A204.1 (cell line): ENCODE measurements at regions not wholly inside any gene's neighbourhood (a gene's known extent, or its start where the extent isn't known, plus 50 kb on each side); places are given as distances from the start of the nearest gene placed in this dataset.

ENCODE experiments used
- FAIRE-seq: peaks from 2 replicates; lab custom pipeline; 2012; peaks lifted over from hg19 to GRCh38; lab: Jason Lieb, UNC

DNA sequence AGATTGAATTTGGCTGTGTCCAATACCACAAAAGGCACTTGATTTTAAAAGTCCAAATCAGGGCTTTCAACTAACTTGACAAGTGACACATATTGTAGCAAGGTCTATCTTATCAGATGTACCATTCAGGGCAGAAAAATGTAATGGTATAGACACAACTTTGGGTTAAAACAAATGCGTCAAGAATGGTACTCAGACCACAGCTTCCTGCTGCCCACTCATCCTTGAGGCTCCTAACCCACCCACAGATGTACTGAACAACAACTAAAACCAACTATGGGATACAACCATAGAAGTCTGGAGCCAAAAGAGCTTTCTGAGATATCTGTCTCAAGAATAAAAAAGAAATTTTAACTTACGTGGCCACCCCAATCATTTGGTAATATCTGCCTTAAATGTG, 105.2 kb downstream of the RBM43 start:
- FAIRE-seq: no peak

DNA sequence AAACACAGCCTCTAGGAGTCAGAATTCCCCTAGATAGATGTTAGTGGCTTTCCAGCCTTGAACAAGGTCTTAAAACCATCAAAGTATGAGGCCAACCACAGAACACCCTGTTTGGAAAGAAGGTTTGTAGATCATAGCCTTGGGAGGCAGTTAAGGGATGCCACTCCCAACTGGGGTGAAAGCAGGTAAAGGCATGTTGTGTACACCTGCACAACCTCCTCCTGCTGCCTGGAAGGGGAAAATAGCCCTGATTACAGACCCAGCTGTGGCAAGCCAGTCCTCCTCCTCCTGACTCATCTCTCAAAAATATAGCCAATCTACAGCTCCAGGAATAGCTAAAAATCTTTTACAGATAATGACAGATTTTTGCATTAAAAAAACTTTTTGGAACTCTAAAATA, 108.1 kb downstream of the RBM43 start:
- FAIRE-seq: no peak

DNA sequence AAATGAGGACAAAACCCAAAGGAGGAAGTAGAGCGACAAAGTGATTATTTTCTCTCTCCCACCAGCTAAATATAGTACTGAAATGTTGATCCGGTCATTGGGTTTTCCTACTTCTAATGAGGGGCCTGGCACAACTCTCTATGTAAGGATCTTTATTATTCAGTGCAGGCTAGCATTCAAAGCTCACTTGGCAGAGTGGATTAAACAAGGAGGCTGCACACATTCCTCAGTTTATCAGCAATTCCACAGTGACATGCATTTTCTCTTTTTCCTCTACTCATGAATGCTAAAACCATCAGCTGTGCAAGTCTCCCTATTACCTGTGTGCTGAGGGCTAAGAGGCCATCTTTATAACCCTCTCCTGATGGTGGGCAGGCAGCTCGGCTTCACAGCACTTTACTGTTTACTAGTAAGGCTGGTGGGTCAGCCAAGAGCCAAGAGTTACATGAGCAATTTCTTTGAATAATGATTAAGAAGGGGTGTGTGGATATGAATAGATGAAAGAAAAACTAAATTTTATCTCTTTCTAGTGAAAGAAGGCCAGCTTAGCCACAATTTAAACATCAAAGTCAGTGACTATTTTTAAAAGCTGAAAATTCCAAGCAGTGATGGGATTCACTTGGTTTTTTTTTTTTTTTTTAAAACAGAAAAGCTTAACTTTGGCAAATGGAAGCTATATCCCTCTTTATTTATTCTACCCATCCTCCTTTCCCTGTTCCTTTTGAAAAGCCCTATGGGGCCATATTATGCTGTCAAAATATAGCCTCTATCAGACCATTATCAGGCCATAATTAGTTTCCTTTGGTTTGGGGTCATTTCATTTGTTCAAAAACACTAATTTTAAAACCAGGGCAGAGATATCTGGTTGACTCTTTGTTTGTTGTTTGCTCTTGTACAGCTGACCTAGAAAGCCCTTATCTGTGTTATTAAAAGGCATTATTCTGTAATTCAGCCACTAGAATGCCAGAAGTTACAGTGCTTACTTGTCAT, 111.0 kb downstream of the RBM43 start:
- FAIRE-seq: no peak

DNA sequence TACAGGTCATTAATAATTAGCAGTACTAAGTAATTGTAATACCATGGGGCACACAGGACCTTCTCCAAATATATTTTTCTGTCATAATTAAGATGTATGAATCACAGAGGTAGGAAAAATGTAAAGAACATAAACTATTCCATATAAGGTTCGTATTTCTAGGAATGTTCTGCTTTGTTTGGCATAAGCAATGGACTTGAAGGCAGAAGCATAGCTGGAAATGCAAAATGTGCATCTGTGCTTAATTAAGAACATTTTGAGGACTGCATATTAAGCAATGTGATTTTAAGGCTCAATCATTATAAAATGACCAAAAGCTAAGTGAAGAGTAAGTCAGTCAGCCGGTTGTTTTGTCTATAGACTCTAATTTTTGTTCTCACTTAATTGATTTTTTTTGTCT, 123.2 kb downstream of the RBM43 start:
- FAIRE-seq: no peak

DNA sequence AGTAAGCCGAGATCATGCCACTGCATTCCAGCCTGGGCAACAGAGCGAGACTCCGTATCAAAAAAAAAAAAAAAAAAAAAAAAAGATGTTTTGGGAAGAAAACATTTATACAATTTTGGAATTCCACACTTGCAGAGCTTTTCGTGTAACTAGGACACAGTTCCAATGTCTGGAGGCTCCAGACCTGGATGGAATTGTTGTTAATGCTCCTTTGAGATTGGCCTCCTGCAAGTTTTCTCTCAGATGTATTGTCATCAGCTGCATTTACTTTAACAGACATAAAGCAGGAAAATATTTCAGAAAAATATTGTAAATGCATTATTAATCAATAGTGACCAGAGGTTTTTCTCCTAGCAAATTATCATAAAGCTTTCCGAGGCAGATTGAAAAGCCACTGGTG, 124.1 kb downstream of the RBM43 start:
- no peak for FAIRE-seq

DNA sequence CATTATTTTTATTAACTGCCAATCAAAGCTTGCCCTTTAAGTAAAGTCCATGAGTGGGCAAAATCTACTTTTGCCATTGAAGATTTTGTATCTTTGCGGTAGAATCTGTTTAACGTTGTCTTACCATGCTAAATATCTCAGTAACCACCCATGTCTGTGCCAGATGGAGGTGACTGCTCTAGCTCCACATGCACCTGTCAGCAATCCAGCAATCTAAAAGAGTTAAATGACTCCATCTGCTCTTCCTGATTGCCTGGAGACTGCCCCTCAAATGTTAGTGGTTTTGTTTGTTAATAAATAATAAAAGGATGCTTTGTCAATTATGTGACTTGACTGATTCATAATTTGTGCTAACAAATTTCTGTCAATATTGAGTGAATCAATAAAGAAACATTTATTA, 141.7 kb downstream of the RBM43 start:
- FAIRE-seq: no peak

DNA sequence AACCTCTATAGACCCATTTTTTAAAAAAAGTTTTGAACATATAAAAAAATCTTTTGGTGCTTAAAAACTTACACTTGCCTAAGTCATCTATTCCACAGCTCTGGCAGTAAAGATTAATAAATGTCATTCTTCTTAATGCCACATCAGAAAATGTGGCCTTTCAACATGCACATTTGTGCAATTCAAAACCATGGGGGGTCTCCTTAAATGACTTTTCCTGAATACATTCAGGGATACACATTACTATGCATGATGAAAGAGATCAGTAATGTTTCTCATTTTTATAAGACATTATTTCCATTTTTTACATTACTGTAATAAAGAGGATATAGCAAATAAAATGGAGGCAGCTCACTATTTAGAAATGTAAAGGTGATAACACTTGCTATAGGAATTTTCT, 142.3 kb downstream of the RBM43 start:
- no peak for FAIRE-seq

DNA sequence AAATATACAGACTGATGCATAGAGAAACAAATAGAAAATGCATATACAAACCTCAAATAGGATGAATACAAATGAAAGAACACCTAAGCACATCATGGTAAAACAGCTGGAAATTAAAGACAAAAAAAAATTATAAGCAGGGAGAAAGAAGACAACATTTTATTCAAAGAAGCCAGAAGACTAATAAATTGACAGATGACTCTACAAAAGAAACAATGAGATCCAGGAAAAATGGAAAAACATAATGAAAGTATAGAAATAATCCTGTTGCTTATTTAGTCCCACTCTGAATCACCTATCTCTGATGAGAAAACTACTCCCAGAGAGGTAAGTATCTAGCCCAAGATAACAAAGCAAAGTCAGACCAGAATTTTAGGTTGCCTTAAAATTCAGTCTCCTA, 143.4 kb downstream of the RBM43 start:
- FAIRE-seq: no peak

DNA sequence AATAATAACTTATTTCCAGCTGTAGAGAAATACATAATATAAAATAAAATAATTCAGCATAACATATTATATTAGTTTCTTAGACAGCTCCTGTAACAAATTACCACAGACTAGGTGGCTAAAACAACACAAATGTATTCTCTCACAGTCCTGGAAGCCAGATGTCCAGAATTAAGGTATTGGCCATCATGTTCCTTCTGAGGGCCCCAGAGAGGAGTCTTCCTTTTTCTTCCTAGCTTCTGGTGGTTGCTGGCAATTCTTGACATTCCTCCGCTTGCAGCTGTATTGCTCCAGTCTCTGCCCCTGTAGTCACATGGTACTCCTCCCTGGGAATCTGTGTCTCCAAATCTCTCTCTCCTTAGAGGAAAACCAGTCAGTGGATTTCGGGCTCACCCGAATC, 146.8 kb downstream of the RBM43 start:
- FAIRE-seq: no peak

DNA sequence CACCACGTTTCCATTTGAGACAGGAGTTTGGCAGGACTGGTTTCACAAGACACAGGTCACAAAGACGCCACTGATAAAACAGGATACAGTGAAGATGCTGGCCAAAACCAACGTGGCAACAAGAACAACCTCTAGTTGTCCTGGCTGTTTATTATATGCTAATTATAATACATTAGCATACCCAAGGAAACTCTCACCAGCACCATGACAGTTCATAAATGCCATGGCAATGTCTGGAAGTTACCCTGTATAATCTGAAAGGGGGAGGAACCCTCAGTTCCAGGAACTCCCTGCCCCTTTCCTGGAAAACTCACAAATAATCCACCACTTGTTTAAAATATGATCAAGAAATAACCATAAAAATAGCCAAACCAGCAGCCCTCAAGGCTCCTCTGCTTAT, 148.3 kb downstream of the RBM43 start:
- no peak for FAIRE-seq

DNA sequence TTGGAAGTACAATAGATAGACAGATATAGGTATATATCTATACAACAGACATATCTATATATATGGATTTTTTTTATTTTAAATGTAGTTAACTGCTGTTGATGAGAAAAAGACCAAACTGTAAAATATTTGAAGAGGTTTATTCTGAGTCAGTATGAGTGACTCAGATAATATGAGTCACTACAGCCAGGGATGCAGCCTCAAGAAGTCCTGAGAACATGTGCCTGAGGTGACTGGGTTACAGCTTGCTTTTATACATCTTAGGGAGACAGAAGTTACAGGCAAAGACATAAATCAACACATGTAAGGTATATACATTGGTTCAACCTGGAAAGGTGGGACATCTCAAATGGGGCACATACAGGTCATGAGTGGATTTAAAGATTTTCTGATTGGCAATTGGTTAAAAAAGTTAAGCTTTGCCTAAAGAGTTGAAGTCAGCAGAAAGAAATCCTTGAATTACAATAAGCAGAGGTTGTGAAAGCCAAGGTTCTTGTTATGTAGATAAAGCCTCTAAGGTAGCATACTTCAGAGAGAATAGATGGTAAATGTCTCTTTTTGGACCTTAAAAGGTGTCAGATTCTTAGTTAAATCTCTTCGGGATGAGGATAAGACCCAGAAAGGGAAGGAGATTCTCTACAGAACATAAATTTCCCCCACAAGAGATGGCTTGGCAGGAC, 149.9 kb downstream of the RBM43 start:
- FAIRE-seq: no peak

DNA sequence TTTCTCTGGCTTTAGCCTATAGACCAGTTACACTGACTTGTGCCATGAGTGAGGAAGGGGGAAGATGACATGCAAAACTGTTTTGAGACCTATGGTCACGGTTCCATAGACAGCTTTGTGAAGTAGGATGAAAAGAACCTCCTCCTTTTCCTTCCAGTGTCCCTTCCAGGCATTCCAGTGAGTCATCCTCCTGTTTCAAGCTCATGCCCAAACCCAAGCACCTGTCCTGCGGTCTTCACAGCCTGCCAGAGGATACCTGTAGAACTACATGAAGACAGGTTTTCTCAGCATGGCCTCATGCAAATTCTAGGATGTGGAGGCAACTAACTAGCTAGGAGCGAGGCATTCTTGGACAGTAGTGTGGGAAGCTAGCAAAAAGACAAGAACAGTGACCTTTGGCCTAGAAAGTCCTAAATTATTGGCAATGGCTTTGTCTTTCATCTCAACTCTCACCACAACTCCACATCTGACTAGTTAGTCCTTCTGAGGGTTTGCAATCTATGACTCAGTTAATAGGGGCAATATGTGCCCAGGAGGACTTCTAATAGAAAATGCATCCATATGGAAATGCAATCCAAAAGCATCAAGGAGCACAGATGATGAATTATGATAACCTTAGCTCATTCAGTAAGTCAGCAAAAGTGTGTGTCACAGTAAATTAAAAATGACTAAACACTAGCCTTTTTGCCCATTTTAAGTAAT, 154.7 kb downstream of the RBM43 start:
- FAIRE-seq: no peak

DNA sequence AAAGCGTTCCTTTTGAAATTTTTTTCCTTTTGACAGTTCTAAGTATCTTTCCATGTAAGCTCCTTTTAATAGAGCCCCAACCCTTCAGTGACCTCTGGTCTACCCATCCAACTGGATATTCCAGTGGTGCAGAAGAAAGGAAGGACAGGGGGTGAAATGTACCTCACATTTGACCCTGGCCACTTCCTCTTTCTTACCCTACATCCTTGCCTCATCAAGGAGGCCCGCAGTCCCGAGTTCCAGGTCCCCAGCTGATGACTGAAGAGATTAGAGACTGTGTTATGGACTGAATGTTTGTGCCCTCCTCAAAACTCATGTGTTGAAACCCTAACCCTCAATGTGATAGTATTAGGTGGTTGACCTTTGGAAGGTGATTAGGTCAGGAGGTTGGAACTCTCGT, 158.1 kb downstream of the RBM43 start:
- no peak for FAIRE-seq

DNA sequence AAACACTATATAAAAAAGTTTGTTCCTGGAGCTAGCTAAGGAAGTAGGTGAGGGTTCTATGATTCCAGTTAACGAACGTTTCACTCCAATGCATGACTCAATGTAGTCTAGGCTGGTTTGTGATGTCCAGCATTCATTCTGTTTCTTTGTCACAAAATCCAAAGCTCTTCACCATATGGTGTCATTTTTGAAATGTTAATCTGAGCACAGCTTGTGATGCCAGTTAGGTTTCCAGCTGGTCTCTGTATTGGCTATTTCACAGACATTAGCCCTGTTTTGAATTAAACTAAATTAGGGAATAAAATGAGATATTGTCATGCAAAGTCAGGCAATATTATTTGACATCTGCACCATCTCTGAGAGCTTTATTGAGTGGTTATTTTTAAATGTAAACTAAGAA, 159.4 kb downstream of the RBM43 start:
- no peak for FAIRE-seq

DNA sequence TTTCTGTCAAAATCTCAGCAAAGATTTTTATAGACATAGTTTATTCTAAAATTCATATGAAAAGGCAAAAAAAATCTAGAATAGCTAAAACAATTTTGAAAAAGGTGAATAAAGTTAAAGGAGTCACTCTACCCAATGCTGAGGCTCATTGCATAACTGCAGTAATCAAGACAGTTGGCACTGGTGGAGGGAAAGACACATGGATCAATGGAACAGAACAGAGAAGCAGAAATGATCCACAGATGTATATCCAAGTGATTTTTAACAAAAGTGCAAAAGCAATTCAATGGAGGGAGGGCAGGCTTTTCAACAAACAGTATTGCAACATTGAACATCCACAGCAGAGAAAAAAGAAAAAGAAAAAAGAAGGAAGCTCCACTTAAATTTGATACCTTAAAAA, 162.8 kb downstream of the RBM43 start:
- no peak for FAIRE-seq

DNA sequence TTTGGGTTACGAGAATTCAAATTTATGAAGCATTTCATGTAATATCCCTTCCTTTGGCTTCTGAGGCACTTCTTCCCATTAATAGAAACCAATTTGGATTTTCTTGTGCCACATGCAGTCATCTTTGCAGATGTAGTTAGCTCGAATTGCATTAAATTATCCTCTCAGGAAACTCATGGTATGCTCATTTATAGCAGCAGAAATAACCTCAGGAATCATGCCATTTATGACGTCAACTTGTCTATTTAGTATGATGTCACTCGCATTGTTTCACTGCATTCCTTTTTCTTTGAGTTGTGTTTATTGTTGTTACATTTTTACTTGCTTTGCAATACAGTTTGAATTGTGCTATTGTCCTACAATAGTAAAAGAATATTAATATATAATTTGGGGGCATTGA, 163.8 kb downstream of the RBM43 start:
- FAIRE-seq: no peak

DNA sequence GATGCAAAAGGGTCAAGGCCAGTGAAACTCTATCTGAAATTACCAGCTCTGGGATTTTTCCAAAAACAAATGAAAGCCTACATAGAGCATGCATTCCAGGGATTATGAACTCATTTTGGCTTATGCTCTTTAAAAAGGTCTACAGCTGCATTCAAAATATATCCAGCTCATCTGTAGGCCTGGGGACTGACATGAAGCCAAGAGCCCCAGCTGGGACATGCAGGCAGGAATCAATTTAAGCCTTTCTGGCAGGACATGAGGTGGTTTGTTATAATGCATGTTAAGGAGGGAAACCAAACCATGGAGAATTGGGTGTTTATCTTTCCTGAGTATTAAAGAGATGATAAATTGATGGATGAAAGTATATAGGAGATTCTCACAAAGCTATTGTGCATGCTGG, 164.5 kb downstream of the RBM43 start:
- FAIRE-seq: no peak

DNA sequence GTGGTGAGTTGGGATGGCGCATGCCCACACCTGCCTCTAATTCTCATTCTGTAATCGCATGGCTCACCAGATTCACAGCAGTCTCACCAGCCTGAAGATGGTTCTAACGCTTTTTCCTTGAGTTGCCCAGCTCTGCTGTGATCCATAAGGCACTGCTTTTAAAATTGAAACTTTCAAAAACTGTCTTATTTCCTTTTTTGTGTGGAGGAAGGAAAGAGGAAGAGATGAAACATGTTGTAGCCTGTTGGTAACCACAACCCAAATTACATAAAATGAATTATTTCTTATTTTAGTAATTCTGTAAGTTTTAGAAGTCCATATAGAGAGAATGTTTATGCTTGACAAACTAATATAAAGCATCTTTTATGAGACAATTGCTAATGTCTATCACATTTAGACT, 165.4 kb downstream of the RBM43 start:
- no peak for FAIRE-seq

DNA sequence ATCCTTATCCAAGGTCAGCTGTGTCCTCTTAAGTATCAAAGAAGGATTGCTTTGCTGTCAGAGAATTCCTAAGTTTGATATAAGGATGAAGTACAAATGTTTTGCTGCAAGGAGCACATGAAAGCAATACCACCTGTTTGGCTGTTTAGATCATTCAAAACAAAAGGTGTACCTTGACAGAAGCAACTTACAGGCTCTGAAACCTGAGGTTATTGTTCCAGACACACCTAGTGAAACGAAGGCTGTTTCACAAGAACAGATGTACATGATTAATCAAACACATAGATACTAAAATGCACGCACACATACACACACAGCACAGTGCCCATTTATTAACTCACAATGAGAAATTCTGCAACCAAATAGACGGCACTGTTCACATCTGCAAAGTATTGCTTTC, 166.2 kb downstream of the RBM43 start:
- FAIRE-seq: no peak

DNA sequence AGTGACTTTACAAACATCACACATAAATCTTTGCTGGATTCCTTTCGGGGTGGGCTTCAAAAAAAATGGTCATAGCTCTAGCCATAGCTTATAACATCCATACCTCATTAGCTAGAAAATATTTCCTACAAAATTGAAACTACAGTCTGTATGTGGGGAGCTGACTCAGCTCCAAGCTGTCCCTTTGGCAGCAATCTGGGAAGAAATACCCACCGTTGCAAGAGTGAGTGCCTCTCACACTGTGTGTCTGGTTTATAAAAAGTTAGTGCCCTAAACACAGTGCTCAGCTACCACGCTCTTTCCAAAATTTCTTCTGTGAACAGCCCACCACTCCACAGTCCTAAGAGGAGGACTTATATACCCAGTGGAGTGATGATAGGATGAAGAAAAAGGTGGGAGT, 170.1 kb downstream of the RBM43 start:
- FAIRE-seq: no peak

DNA sequence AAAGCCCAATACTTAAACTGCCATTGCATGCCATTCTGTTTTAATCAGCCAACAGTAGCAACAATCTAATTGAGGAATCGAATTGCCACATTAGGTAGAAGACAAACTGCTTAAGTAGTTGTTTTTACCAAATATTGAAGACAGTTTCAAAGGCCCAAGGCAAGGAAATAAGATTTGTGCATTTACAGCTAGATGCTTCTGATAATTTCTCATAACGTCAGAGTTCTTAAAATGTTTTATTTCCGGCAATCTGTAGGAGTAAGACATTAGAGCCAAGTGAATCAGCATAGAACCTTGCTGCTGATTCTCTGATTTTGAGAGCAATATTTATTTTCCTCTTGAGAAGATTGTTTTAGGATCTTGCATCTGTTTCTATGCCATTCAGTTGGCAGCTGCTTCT, 174.3 kb downstream of the RBM43 start:
- no peak for FAIRE-seq

DNA sequence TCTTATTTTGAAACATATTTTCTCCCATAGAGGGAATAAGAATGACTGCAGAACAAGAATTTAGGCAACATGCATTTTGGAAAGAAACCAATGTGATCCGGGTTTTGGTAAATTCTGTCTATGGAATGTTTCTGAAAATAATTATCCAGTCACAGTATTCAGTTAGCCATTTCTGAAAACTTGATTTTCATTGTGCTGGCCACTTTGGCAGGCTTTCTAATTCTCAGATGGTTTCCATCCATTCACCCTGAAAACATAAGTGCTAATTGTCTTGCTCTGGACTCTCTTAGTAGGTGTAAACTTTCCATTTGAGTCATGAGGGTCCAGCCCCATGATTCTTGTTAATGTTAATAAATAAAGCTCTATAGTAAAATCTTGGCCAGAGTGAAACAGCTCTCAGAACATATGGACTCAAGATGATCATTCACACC, 176.5 kb downstream of the RBM43 start:
- FAIRE-seq: no peak
